Stimulated activated CD4-positive, alpha-beta T cell treated with anti-CD3 and anti-CD28 coated beads, Interleukin-1b, Interleukin-23, amount 100 ng/mL, for 1 hour (primary cell): ENCODE measurements at regions not wholly inside any gene's neighbourhood (a gene's known extent, or its start where the extent isn't known, plus 50 kb on each side); places are given as distances from the start of the nearest gene placed in this dataset.
"Not testable (repeated sequence)": the region's sequence is repeated elsewhere in the genome, so short reads cannot be mapped to it uniquely, and the experiment has no call there.

Source experiments
- DNase-seq, 2 donors: peaks; one replicate each; pipeline ENCODE4 v3.0.0-alpha.2; 2020; ENCODE audit warnings: low read depth in 2 of 2

DNA sequence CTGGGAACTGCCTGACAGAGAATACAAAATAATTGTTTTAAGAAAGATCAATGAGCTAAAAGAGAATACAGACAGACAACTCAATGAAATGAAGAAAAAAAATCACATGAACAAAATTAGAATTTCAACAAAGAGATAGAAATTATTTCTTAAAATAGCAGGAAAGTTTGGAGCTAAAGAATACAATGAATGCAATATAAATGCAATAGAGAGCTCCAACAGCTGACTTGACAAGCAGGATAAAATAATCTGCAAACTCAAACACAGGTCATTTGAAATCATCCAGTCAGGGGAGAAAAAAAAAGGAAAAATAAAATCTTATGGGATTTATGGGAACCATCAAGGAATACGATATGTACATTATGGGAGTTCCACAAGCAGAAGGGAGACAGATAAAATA lies 902.7 kb upstream of the ZEB2 start:
- DNase-seq: no peak

DNA sequence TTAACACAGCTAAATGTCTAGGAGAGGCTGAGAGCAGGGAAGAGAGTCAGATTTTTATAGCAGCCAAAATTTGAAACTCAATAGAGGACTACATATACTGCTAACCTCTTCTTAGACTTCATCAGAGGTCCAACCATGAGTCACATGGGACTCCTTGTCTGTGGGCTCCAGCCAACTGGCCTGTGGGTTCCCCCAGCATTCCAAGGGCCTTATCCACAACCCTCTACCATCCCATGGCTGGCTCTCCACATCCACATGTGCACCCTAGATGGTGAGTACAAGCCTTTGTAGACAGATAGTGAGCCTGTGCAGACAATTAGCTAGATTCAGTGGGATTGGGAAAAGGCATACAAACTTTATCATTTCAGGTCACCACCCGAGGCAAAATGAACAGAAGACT lies 901.9 kb upstream of the ZEB2 start:
- no peak for DNase-seq

DNA sequence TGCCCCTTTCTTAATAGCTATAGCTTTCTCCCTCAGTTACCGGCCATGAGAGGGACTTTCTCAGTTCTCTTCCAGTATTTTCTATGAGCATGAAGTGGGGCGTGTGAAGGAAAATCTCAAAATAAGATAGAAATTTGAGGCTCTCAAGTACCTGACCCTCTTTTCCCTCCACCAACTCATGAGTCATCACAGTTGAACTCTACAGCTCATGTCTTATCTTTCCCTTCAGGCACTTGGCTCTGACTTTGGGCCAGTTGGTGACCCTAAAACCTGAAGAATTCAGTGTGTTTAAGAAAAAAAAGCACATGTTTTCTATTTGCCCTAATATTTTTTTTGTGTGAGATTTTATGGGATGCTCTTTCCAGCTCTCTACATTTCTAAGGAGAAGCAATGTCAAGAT lies 896.7 kb upstream of the ZEB2 start:
- DNase-seq: no peak

DNA sequence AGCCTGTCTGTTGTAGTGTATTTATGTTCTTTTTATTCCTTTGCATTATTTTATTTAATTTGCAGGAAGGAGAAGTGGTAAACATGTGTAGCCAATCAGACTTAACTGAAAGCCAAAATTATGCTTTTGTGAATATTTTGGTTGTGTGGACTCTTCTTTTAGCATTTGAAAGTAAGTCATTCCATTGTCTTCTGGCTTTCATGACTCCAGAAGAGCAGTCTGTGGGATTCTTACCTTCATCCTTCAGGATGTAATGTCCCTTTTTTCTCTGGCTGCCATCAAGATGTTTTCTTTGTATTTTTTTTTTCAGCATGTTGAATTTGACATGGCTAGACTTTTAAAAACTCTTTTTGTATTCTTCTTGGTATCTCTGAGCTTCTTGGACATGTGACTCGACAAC lies 895.2 kb upstream of the ZEB2 start:
- no peak for DNase-seq

DNA sequence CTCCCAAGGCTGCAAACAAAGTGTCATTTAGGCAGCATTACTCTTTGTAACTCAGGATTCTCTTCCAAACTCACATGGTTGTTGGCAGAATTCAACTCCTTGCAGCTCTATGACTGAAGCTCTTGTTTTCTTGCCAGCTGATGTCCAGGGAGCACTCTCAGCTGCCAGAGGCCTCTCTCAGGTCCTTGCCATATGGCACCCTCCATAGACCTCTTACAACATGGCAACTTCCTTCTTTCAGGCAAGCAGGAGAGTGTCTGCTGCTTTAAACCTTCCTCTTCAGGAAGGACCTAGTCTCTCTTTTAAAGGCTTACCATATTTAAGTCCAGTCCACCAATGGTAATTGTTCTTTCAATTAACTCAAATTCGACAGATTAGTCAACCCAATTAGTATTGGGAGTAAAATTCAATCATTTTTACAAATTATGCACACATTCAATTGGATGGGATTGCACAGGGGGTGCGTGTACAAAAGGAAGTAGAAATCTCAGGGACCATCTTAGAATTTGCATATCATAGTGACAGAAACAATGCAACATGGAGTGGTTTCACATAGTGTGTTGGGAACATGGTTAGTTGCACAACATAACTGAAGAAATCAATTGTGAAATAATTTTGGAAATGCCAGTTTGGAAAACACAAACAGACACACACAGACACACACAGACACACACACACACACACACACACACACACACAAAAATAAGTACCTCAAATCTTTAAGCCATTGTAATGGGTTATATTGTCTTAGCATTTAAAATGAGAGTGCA lies 893.5 kb upstream of the ZEB2 start:
- DNase-seq: no peak

DNA sequence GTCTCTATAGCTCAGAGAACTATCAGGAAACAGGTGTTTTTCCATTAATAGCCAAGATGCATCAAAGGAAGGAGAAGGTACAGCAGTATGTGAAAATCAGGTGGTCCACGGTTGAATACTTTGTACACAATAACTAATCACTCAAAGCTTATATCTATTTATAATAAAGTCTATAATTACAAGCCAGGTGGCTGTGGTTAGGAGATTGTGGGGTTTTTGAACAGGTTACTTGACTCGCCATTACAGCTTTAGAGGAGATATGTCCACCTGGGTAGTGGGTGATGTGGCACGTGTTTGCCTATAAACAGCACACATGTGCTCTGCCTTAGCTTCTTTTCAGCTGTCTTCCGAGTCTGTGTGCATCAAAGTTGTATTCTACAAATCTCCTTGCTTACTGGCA lies 892.2 kb upstream of the ZEB2 start:
- DNase-seq: no peak

DNA sequence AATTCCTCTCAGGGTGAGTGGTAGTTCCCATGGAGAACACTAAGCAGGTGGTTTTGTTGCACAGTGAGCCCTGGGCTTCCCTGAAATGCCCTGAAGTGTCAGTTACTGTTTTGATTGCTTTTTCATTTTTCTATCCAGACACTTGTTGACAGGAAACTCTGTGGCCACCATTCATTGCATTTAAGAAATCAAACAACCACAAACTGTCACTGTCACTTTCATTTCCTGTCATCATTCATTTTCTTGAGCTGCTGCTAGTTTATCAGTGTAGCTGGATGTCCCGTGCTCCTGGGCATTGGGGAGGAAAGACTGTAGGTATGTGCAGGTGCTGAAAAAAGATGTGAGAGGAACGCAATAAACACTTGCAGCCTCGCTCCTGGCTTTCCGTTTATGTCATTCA lies 891.6 kb upstream of the ZEB2 start:
- DNase-seq: no peak

DNA sequence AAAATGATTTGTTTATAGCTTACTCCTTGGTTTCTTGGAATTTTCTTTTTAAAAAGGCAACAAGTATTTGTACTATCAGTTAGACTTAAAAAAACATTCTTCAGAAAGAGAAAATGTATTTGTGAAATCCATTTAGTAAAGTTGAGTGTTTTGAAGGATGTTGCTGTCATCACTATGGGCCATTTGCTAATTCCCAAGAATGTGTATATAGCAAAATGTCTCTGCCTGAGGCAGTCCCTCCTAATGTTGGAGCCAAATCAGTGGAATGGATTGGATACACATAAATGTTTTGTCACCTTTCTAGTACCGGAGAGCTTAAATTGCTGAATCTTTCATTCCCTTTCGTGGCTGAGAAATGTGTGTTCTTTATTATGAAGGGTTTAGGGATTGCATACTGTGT lies 890.2 kb upstream of the ZEB2 start:
- DNase-seq: no peak

DNA sequence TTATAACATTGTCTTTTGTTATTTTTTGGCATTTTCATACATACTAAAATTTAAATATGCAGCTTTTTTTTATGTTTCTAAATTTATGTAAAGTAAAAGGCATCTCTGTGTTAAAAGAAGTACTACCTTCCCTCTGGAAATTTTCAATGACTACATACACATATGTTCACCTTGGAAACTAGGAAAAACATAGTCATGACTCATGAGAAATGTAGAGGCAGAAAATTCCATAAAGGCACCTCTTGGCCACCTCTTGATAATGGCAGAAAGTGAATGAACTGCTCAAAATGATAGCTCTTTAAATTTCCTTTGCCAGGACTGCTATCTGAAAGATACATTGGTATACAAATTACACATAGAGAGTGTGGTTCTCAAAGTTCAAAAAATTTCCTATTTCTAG lies 889.1 kb upstream of the ZEB2 start:
- no peak for DNase-seq

DNA sequence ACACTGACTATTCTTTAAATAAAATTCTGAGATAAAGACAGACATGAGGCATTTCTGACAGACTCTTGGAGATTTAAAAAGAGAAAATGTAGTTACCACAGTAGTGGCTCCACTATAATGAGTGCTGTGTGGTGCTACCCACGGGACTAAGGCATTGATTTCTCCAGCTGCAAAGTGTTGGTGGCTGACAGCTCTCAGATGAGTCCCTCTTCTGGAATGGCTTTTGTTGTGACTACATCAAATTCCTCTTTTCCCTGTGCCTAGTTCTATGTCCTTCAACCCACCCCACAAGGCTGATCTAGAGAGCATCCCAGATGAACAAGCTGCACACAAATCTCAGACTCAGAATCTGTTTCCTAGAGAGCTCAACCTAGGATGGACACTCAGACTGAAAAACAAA lies 884.8 kb upstream of the ZEB2 start:
- no peak for DNase-seq

DNA sequence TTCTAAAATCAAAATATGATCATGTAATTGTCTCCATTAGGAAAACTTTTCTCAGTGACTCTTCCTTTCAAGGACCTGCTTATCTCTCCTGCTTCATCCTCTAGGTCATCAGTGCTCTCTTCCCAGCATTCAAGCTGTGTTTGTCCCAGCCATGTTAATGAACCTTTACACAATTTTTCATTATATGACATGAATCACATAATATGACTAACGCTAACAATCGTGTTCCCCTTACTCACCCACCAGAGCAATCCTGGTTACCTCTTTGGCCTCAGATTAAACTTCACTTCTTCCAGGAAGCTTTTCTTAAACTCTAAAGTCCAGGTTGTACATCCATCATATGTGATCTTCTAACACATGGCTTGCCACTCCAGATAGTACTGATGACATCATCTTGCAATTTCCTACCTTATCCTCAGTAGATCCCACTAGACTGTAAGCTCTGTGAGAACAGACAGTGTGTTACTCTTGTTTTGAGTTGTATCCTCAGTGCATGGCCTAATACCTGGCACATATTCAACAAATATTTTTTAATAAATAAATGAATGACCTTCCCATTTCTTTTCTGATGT lies 882.9 kb upstream of the ZEB2 start:
- DNase-seq: no peak

DNA sequence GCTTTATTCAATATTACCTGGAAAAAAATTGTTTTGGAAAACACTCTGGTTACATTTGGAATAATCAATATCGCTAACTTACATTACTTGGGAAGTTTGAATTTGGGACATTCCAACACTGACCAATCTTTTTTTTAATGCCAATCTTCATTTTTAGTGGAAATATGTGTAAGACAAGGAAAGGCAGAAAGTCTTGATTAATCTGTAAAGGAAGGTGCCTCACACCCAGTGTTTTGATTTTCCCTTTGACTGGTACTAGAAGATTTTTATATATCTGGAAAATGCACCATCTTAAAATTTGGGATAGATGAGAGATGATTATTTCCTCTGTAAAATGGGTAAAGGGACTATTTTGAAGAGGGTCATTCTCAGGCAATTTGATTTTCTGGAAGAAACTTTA lies 879.2 kb upstream of the ZEB2 start:
- DNase-seq: no peak

DNA sequence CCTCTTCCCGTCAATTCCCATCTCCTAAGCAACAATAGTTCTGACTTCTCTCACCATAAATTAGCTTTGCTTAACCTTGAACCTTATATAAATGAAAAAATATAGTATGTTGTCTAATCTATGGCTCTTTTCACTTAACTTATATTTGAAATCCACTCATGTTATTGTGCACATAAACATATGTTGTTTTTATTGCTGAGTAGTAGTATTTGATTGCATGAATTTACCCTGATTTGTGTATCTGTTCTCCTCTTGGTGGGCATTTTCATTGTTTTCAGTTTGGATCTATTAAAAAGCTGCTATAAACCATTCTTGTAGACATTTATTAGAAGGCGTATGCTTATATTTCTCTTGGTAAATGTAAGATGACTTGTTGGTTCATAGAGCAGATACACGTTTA lies 874.3 kb upstream of the ZEB2 start:
- DNase-seq: no peak

DNA sequence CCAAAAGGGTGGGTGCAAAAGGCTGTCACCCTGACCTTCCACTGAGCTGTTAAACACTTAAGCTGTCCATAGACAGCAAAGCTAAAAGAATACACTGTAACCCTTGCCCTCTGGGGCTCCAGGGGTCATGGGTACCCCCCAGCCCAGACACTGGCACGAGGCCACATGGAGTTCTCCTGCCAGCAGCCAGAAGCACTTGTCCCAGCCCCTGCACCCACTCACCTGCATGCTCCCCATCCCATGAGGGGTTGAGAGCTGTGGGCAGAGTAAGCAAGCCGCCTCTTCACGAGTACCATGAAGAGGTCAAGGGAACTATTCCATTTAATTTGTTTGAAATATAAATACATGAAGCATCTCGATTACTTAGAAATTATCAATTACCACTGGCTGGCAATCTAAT lies 867.1 kb upstream of the ZEB2 start:
- DNase-seq: no peak

DNA sequence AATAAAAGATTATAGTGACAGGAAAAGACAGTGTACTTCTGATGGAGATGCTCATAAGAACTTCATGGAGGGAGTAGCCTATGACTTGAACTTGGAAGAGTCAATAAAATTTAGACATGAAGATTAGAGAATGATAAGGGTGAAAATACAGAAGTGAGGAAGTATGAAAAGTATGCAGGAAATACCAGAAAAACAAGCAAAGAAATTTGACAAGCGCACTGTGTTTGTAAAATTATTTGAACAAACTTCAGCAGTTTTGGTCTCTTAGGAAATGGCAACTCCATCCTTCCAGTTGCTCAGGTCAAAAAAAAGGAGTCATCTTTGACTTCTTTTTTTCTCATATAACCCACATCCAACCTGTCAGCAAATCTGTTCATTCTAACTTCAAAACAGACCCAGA lies 864.0 kb upstream of the ZEB2 start:
- DNase-seq: no peak

DNA sequence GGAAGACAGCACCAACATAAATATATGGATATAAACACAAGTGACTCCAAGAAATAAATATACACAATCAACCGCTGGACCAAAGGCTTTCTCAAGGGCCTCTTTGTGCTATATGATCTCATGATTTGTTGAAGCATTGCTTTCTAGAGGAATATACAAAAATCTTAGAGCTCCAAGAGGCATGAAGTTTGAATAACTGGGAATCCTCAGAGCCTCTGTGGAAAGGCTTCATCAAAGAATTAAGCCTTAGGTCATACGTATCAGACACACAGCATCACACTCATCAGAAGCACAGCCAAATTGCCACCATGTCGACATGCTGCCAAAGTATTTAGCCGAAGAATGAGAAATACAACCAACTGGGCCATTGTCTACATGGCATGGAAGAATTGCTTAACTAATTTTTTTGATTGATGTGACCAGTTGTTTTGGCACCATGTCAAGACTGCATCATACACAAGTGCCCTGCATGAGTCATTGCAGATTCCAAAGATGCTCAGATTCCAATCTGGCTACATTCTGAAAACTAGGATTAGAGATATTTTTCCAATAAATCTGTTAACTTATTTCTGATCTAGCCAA lies 860.6 kb upstream of the ZEB2 start:
- DNase-seq: no peak

DNA sequence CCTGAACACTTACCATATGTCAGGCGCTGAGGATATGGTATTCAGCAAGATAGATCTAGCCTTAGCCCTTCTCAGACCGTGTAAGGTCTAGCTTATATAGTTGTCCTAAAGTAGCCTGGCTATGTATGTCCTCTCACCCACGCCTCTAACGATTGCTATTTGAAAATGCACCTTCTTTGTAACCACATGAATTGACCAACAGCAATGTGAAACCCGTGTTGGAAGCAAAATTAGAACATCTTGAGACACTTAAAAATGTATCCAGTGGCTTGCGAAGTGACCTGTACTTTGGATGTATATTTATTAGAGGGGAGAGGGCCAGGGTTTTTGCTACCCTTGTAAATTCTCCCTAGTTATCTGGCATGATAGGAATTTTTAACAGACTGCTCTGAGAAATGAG lies 860.0 kb upstream of the ZEB2 start:
- no peak for DNase-seq

DNA sequence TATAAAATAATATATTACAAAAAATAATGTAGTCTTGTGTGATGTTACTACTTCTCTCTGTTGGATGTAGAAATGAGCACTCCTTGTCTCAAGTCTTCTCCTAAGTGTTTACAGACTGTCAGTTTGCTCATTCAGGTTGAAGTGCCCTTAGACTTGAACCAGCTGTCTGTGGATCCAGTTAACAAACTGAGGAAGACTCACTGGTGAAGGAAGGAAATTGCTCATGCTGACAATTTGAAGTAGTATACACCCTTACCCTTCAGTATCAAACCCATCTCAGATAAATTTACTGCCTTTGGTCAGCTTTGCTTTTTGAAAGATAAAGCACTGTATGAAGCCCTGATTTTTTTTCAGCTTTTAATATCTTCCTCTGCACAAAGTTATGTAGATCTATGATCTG lies 854.2 kb upstream of the ZEB2 start:
- DNase-seq: no peak

DNA sequence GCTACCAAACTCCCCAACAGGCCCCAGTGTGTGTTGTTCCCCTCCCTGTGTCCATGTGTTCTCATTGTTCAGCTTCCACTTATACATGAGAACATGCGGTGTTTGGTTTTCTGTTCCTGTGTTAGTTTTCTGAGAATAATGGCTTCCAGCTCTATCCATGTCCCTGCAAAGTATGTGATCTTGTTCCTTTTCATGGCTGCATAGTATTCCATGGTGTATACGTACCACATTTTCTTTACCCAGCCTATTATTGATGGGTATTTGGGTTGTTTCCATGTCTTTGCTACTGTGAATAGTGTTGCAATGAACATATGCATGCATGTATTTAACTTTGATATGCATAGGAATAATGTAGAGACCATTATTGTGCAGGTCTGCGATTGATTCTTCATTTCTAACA lies 847.4 kb upstream of the ZEB2 start:
- not testable (repeated sequence) for DNase-seq

DNA sequence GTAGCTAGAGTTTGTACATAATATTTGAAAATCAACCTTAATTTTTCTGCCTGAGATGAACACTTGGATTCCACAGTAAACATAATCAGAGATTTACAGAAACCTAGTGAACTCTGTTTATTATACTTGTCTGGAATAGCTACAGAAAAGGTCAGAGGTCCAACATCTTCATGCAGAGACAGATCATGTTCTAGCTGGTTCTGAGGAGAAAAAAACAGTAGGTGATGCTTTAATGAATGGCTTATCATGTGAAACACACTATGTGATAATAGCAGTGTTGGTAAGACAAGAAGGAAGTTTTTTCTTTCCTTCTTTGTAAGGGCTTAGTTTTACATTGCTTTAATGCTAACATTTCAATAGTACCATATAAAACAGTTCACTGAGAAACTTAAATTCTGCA lies 846.4 kb upstream of the ZEB2 start:
- DNase-seq: no peak

DNA sequence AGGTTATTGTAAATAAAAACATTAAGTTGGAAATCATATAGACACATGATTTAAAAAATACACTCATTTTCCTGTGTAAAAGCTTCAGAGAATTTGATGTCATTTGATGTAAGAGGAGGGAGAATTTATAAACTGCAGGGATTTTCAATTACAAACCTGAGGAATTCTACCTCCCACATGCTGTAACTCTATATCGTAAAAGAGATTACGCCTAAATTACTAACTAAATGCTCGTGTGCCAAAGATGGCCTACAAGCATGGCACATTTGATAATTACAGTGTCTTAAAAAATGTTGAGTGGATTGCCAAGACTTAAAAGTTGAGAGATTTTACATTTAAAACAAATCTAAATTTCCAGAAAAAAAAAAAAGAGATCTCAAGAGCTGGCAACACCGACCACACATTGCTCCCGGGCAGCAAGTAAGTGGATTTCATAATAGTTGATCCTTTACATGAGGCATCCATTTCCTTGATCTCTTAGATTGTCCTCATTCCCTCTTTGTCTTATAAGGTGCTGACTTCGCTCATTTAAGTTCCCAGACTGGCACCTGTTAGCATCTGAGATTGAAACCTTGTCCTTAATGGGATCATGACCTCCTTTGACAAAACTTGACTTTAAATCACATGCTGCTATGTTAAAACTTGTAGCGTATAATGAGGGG lies 840.3 kb upstream of the ZEB2 start:
- no peak for DNase-seq

DNA sequence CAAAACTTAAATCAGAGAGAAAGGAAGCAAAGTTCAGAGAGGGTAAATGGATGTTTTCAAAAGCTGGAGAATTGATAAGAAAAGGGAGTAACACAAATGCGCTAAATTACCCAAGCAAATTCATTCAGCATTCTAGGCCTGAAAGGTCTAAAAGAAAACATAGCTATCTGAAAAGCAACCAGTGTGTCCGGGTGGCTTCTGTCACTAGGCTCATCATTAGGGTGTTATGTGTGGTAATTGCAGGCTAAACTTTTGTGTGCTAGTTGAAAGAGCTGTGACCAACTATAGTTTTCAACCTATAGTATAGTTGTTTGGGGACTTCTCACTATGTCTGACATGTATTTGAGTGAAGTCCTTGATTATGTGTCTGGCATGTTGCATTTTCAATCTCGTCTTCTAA lies 839.6 kb upstream of the ZEB2 start:
- no peak for DNase-seq

DNA sequence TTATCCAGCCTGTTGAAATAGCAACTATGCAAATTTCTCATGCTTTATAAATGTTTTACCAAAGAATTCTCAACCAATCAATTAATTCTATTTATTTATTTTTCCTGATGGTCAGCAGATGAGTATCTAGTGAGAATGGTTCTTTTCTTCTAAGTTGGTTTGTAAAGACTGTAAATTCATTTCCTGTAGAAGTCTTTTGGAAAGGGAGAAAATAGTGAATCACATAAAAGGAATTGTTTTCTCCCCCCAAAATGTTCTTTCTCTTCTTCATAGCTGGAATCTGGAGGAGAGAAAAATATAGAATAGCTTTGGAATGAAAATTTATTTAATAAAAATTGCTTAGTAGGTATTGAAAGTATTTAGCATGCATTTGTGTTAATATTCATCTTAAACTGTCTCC lies 836.1 kb upstream of the ZEB2 start:
- no peak for DNase-seq
